Body of pancreas (tissue), 4 donors: ENCODE measurements at regions not wholly inside any gene's neighbourhood (a gene's known extent, or its start where the extent isn't known, plus 50 kb on each side); places are given as distances from the start of the nearest gene placed in this dataset.

Experiments
- POLR2A ChIP-seq, 3 donors: fragments of 450-650 bp; IDR thresholded peaks; one replicate each; pipeline ENCODE4 v1.6.1; 2016; ENCODE audit warnings: antibody characterized with exemption in 3 of 3, mild to moderate bottlenecking in 2 of 3
- TF ChIP-seq, protein P1 (sequence below), 7 experiments: fragments of 450-650 bp in 4 of 7; fragments of 200-600 bp in 3 of 7; sonication (generic) in 3 of 7; IDR thresholded peaks; one replicate each; pipeline ENCODE4 v1.5.1; 2016 to 2019; ENCODE audit warnings: antibody characterized with exemption in 7 of 7

GRCh38 chr13:88883741-88884140, 1212.6 kb downstream of the SLITRK5 start:
- TF ChIP-seq, protein P1, sequence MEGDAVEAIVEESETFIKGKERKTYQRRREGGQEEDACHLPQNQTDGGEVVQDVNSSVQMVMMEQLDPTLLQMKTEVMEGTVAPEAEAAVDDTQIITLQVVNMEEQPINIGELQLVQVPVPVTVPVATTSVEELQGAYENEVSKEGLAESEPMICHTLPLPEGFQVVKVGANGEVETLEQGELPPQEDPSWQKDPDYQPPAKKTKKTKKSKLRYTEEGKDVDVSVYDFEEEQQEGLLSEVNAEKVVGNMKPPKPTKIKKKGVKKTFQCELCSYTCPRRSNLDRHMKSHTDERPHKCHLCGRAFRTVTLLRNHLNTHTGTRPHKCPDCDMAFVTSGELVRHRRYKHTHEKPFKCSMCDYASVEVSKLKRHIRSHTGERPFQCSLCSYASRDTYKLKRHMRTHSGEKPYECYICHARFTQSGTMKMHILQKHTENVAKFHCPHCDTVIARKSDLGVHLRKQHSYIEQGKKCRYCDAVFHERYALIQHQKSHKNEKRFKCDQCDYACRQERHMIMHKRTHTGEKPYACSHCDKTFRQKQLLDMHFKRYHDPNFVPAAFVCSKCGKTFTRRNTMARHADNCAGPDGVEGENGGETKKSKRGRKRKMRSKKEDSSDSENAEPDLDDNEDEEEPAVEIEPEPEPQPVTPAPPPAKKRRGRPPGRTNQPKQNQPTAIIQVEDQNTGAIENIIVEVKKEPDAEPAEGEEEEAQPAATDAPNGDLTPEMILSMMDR (IDR thresholded peaks at IDR 0.05), result no peak
- TF ChIP-seq POLR2A (IDR thresholded peaks at IDR 0.05), result no peak
